PC-9 (cell line): ENCODE measurements at regions not wholly inside any gene's neighbourhood (a gene's known extent, or its start where the extent isn't known, plus 50 kb on each side); places are given as distances from the start of the nearest gene placed in this dataset.

Source experiments
- EZH2 ChIP-seq: fragments of 200-600 bp; sonication (generic); IDR thresholded peaks from 2 replicates; pipeline ENCODE4 v1.8.0; 2017; ENCODE audit warnings: antibody characterized with exemption, low read depth
- TF ChIP-seq, protein P1 (sequence below): fragments of 200-600 bp; sonication (generic); conservative IDR thresholded peaks from 2 replicates; pipeline ENCODE4 v1.6.1; 2017; ENCODE audit warnings: mixed run types, antibody characterized with exemption, mild to moderate bottlenecking, moderate library complexity

DNA sequence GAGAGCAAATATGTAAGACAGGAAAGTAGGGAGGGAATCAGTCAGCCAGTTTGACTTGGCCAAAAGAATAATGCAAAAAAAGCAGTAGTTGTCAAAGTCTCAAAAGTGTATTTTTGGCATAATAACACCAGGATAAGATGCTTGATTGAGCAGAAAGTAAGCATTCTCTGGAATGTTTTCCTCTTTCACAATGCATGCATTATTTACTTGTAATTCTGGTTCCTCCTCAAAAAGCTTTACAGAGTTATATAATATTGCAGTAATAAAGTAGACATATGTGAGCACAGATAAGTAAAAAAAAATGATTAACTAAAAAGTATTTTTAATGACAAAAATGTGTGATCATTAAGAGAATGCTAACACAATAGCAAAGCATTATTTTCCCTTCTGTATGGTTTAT lies 285.9 kb upstream of the BCHE start:
- TF ChIP-seq, protein P1, sequence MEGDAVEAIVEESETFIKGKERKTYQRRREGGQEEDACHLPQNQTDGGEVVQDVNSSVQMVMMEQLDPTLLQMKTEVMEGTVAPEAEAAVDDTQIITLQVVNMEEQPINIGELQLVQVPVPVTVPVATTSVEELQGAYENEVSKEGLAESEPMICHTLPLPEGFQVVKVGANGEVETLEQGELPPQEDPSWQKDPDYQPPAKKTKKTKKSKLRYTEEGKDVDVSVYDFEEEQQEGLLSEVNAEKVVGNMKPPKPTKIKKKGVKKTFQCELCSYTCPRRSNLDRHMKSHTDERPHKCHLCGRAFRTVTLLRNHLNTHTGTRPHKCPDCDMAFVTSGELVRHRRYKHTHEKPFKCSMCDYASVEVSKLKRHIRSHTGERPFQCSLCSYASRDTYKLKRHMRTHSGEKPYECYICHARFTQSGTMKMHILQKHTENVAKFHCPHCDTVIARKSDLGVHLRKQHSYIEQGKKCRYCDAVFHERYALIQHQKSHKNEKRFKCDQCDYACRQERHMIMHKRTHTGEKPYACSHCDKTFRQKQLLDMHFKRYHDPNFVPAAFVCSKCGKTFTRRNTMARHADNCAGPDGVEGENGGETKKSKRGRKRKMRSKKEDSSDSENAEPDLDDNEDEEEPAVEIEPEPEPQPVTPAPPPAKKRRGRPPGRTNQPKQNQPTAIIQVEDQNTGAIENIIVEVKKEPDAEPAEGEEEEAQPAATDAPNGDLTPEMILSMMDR, result no peak
- TF ChIP-seq EZH2, result no peak
